ENCODE measurements at regions not wholly inside any gene's neighbourhood (a gene's known extent, or its start where the extent isn't known, plus 50 kb on each side); places are given as distances from the start of the nearest gene placed in this dataset.
A peak's percentile ranks its signal among the peaks of the same experiment; 100 is the strongest.
"Not testable (repeated sequence)": the region's sequence is repeated elsewhere in the genome, so short reads cannot be mapped to it uniquely, and the experiment has no call there.

DNA sequence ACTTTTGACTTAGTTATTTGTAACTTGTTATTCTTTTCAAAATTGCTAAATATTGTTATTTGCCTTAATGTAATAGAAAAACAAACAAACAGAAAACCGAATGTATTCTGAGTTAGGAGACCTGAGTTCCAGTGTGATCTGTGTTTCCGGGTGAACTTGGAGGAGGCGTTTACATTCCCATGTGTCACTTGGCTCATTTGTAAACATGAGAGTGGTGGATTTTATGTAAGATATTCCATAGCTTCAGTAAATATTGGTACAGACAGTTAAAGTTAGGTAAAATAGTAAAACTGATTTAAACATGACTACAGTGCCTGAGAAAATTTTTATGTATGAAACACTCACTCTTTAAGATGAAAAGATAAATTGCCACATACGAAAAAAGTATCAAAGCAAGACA is 287.3 kb upstream of the POU1F1 start:
- in situ Hi-C loops (cut with HindIII; ENCODE audit: low pct_unique_long_range_greater_than_20kb, low sequenced_read_pairs): no loop called here
- no peak for DNase-seq (ENCODE audit: low read depth)

DNA sequence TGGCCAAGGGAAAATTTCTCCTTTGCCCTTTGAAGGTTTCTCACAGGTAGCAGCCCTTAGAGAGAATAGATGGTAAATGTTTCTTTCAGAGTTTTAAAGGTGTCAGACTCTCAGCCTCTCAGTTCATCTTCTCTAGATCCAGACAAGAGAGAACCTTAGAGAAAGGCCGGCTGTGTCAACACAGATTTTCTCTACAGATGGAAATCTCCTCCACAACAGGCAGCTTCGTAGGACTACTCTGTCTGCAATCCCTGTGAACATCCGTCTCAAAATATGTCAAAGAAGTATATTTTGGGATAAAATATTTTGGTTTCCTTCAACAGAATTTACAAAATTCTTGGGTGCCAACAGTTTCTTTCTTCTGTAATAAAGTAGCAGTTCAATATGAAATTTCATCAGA is 282.1 kb upstream of the POU1F1 start:
- DNase-seq (ENCODE audit: low read depth): no peak
- in situ Hi-C loops (cut with HindIII; ENCODE audit: low pct_unique_long_range_greater_than_20kb, low sequenced_read_pairs): no loop called here

DNA sequence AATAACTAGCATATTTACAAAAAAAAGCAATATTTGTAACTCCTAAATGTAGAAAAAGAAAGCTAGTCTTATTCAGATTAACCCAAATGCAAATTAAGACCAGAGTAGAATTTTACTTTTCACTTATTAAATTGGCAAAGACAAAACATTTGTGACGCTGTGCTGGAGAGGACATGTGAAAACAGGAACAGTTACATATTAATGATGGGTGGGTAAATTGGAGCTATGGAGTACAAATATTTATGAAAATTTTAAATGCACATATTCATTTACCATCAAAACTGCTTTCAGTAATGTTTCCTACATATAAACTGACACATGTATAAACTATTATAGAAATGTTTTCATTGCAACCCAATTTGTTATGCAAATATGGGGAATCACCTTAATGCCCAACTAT is 278.9 kb upstream of the POU1F1 start:
- in situ Hi-C loops (cut with HindIII; ENCODE audit: low pct_unique_long_range_greater_than_20kb, low sequenced_read_pairs): no loop called here

GRCh38 chr3:87553058-87553457 is 276.7 kb upstream of the POU1F1 start:
- in situ Hi-C loops (cut with HindIII; ENCODE audit: low pct_unique_long_range_greater_than_20kb, low sequenced_read_pairs): no loop called here

More for the DNA sequence above, 278.9 kb upstream of the POU1F1 start:
- DNase-seq (ENCODE audit: low read depth): no peak

DNA sequence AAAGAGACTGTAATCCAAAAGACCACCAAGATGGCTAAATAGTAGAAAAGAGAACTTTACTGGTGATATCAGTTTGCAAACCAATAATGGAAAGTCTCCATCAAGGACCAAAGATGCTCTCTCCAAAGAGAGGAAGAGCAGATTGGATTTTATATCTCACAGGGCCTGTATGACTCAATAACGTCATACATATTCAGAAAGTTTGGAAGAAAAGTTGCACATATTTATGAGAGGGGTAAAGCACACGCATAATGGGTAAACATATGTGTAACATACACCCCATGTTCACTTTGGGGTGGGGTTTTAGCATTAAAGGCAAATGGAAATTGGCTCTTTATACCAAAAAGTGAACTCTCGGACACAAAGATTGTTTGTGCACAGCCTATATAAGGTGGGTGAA is 274.5 kb upstream of the POU1F1 start:
- DNase-seq (ENCODE audit: low read depth): no peak
- in situ Hi-C loops (cut with HindIII; ENCODE audit: low pct_unique_long_range_greater_than_20kb, low sequenced_read_pairs): no loop called here

More at GRCh38 chr3:87553058-87553457, 276.7 kb upstream of the POU1F1 start:
- no peak for DNase-seq (ENCODE audit: low read depth)

DNA sequence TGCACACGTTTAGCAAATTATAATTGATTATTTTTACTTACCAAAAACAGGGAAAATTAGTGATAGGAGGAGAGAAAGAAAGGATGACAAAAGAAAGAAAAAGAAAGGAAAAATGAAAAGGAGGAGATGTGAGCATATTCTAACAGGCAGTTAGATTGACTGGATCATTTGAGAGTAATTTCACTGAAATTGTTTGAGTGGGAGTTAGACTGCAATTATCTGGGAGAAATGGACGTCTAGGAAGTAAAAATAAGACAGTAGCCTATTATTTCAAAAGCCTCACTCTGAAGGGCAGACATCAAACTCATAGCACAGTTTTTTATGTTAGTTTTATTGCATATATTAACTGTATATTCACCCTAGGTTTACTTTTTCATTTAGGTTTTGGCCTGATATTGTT is 272.8 kb upstream of the POU1F1 start:
- no peak for DNase-seq (ENCODE audit: low read depth)
- in situ Hi-C loops (cut with HindIII; ENCODE audit: low pct_unique_long_range_greater_than_20kb, low sequenced_read_pairs): no loop called here

DNA sequence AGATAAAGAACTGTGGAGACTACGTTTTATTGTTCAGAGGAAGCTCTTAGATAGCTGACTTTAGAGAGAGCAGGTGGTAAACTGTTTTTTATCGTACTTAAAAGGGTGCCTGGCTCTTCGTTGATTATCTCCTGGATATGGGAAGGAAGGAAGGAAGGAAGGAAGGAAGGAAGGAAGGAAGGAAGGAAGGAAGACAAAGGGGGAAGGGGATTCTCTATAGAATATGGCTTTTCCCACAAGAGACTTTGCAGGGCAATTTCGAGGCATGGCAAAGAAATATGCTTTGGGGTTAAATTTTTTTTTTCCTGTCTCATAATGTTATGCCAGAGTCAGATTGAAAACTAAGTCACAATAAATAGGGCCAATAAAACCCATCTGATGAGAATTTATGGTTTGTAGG is 271.9 kb upstream of the POU1F1 start:
- no peak for DNase-seq (ENCODE audit: low read depth)
- in situ Hi-C loops (cut with HindIII; ENCODE audit: low pct_unique_long_range_greater_than_20kb, low sequenced_read_pairs): no loop called here

DNA sequence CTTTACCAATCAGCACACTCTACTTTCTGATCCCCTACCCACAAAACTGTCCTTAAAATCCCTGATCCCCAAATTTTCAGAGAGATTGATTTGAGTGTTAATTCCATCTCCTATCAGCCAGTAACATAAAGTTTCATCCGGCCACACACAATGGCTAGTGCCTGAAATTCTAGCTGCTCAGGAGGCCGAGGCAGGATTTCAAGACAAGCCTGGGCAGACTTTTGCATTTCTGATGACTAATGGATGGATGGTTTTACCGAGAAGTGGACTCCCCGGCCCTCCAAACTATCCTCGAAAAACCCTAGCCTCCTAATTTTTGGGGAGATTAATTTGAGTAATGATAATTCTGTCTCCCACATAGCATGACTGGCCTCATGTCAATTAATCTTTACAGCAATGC is 269.8 kb upstream of the POU1F1 start:
- in situ Hi-C loops (cut with HindIII; ENCODE audit: low pct_unique_long_range_greater_than_20kb, low sequenced_read_pairs): no loop called here

GRCh38 chr3:87543408-87543807 is 267.0 kb upstream of the POU1F1 start:
- DNase-seq (ENCODE audit: low read depth); in situ Hi-C loops (cut with HindIII; ENCODE audit: low pct_unique_long_range_greater_than_20kb, low sequenced_read_pairs): not testable (repeated sequence)

More for the DNA sequence above, 269.8 kb upstream of the POU1F1 start:
- DNase-seq (ENCODE audit: low read depth): no peak

DNA sequence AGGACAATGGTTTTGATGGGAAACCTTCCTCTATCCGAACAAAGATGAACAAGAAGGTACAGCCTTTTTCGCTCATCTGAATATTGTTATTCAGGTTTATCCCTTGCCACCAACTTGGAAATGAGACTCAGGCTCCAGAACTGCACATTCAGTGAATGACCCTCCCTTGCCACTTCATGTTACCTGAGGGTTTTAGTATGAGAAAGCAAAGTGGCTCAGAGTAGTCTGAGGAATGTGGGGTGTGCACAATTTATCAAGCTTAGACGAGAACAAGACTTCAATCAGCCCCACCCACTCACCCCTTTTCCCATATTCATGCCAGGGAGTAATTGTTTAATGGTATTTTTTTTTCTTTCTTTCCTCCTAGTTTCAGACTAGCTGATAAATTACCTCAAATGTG is 265.3 kb upstream of the POU1F1 start:
- in situ Hi-C loops (cut with HindIII; ENCODE audit: low pct_unique_long_range_greater_than_20kb, low sequenced_read_pairs): no loop called here

GRCh38 chr3:87538722-87539121 is 262.3 kb upstream of the POU1F1 start:
- DNase-seq (ENCODE audit: low read depth); in situ Hi-C loops (cut with HindIII; ENCODE audit: low pct_unique_long_range_greater_than_20kb, low sequenced_read_pairs): not testable (repeated sequence)

More for the DNA sequence above, 265.3 kb upstream of the POU1F1 start:
- no peak for DNase-seq (ENCODE audit: low read depth)

DNA sequence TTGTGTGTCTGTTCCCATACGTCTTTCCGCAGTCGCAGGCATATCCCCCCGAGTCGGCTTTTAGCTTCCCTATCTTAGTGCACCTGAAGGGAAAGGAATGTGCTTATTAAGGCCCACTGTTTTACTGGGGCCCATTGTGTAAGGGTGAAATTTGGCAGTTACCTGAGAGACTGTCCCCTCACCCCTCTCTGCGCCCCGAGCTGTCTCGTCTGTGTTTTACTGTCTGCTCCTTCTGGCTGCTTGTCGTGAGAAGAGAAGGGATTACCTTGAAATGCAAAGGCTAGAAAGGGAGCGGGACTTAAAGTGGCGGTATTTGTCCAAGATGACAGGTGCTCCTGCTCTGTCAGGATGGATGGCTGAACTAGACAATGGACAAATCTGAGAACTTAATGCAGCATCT is 233.0 kb upstream of the POU1F1 start:
- no peak for DNase-seq (ENCODE audit: low read depth)
- in situ Hi-C loops (cut with HindIII; ENCODE audit: low pct_unique_long_range_greater_than_20kb, low sequenced_read_pairs): loop anchor here (10.0 kb wide), 1 partner anchor 255 kb away; no protein-coding TSS in a partner anchor

- in situ Hi-C loops (cut with HindIII; ENCODE audit: low pct_unique_long_range_greater_than_20kb, low sequenced_read_pairs): loop anchor here (10.0 kb wide), 1 partner anchor 254 kb away; no protein-coding TSS in a partner anchor
- no peak for DNase-seq (ENCODE audit: low read depth)
Measured at GRCh38 chr3:87508921-87509320, 232.5 kb upstream of the POU1F1 start.

DNA sequence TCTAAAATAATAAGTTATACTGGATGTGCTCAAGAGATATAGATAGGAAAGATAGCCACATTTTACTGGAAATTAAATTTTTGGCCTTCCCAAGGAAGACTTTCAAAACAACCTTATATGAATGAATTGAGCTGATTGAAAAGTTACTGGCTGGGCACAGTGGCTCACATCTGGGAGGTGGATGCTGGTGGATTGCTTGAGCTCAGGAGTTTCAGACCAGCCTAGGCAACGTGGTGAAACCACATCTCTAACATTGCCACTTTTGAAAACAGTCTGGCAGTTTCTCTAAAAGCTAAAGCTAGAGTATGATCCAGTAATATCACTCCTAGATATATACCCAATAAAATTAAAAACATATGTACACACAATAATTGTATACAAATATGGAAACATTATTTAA is 231.4 kb upstream of the POU1F1 start:
- in situ Hi-C loops (cut with HindIII; ENCODE audit: low pct_unique_long_range_greater_than_20kb, low sequenced_read_pairs): loop anchor here (10.0 kb wide), 1 partner anchor 253 kb away; no protein-coding TSS in a partner anchor
- DNase-seq (ENCODE audit: low read depth): no peak

- in situ Hi-C loops (cut with HindIII; ENCODE audit: low pct_unique_long_range_greater_than_20kb, low sequenced_read_pairs): loop anchor here (10.0 kb wide), 1 partner anchor 249 kb away; no protein-coding TSS in a partner anchor
- DNase-seq (ENCODE audit: low read depth): peak; percentile 59
Measured at GRCh38 chr3:87503900-87504498, 227.6 kb upstream of the POU1F1 start.

DNA sequence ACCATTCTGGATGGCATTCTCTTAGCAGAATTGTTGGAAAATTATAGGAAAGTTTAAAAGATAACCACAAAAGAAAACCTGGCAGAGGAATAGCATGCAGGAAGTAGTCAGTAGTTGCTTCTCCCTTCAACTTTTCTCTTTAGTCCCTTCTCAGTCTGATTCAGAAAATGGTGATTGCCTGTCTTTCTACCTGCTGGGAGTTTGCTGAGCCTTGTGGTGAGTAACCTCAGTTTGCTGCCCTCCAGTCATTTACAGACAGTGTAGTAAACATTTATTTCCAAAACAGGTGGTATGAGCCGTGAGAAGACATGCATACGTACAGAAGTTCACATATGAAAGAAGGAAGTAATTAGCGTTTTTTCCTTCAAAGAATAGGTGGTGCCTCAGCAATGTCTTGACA is 224.7 kb upstream of the POU1F1 start:
- DNase-seq (ENCODE audit: low read depth): no peak
- in situ Hi-C loops (cut with HindIII; ENCODE audit: low pct_unique_long_range_greater_than_20kb, low sequenced_read_pairs): loop anchor here (10.0 kb wide), 1 partner anchor 246 kb away; no protein-coding TSS in a partner anchor

DNA sequence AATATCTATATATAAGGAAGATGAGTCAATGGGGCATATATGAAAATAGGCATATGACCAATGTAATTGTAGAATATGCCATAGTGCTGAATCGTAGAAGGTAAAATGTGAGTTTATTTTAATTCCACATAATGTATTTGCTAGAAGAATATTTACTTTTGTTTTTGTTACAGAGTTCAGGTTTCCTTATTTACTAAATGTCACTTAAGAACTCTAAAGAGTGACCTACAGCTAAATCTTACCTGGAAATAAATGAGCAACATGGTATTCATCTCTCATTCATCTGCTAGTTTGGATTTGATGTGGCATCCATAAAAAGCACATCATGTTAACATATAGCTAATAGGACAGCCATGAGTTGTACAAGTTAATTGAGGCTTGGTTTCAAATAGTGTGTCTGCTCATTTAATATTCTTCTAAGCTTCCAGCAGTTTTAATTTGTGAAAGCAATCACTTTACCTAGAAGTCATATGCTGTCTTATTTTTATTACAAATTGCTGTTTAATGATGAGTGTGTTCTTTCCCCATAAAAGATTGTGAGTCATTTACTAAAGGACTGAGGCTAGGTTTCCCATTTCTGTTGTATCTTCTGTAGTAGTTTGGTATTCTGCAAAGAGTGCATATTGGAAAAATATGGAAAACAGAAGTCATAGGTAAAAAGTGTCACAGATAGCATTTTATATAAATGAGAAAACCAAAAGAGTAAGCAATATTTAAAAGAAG is 222.1 kb upstream of the POU1F1 start:
- no peak for DNase-seq (ENCODE audit: low read depth)
- in situ Hi-C loops (cut with HindIII; ENCODE audit: low pct_unique_long_range_greater_than_20kb, low sequenced_read_pairs): no loop called here

- in situ Hi-C loops (cut with HindIII; ENCODE audit: low pct_unique_long_range_greater_than_20kb, low sequenced_read_pairs): no loop called here
- DNase-seq (ENCODE audit: low read depth): no peak
Measured at GRCh38 chr3:87495938-87496337, 219.6 kb upstream of the POU1F1 start.

- in situ Hi-C loops (cut with HindIII; ENCODE audit: low pct_unique_long_range_greater_than_20kb, low sequenced_read_pairs): no loop called here
- no peak for DNase-seq (ENCODE audit: low read depth)
Measured at GRCh38 chr3:87494264-87494663, 217.9 kb upstream of the POU1F1 start.

DNA sequence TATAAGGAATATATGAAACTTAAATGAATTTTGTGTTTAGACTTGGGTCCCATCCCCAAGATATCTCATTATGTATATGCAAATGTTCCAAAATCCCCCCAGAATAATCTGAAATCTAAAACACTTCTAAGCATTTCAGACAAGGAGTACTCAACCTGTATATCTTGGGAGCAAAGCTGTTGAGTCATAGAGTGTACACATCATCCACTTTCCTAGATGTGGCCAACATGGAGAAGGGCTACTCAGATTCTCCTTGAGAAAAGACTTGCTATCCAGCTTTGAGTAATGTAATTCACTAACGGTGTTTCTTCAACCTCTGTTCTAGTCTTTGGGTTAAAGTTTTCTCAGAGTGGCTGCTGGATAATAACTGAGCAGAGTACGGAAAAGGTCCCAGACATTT is 215.5 kb upstream of the POU1F1 start:
- in situ Hi-C loops (cut with HindIII; ENCODE audit: low pct_unique_long_range_greater_than_20kb, low sequenced_read_pairs): no loop called here
- no peak for DNase-seq (ENCODE audit: low read depth)
